Neural progenitor cell (in vitro differentiated cells): ENCODE measurements at regions not wholly inside any gene's neighbourhood (a gene's known extent, or its start where the extent isn't known, plus 50 kb on each side); places are given as distances from the start of the nearest gene placed in this dataset.

Experiments used
- EZH2 ChIP-seq: fragments of 200-600 bp; sonication (generic); IDR thresholded peaks from 2 replicates; pipeline ENCODE4 v1.6.1; 2017; ENCODE audit warnings: antibody characterized with exemption, mild to moderate bottlenecking, moderate library complexity
- EZH2phosphoT487 ChIP-seq: fragments of 200-600 bp; sonication (generic); IDR thresholded peaks from 2 replicates; pipeline ENCODE4 v1.6.1; 2017; ENCODE audit warnings: antibody characterized with exemption
- TF ChIP-seq, protein P1 (sequence below): fragments of 200-600 bp; sonication (generic); IDR thresholded peaks from 2 replicates; pipeline ENCODE4 v1.5.1; 2017; ENCODE audit warnings: antibody characterized with exemption, mild to moderate bottlenecking

DNA sequence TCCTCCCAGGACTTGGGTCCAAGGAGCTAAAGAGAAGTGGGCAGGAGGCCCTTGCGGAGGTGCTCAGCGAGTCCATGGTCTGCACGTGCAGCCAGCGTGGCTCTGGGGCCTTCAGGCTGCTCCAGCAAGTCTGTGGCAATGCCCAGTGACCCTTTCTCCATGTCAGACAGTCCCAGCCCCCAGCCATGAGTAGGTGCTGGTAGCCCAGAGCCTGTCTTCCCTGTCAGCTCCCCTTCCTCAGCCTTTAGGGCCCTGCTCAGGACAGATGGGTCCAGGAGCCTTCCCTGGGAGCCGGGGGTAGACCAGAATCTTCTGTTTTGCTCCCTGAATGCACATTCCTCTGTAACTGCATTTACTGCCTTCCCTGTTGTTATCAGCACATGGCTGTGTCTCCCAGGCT is 147.2 kb upstream of the IRX2 start:
- no peak for TF ChIP-seq EZH2
- TF ChIP-seq, protein P1, sequence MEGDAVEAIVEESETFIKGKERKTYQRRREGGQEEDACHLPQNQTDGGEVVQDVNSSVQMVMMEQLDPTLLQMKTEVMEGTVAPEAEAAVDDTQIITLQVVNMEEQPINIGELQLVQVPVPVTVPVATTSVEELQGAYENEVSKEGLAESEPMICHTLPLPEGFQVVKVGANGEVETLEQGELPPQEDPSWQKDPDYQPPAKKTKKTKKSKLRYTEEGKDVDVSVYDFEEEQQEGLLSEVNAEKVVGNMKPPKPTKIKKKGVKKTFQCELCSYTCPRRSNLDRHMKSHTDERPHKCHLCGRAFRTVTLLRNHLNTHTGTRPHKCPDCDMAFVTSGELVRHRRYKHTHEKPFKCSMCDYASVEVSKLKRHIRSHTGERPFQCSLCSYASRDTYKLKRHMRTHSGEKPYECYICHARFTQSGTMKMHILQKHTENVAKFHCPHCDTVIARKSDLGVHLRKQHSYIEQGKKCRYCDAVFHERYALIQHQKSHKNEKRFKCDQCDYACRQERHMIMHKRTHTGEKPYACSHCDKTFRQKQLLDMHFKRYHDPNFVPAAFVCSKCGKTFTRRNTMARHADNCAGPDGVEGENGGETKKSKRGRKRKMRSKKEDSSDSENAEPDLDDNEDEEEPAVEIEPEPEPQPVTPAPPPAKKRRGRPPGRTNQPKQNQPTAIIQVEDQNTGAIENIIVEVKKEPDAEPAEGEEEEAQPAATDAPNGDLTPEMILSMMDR, result no peak
- no peak for TF ChIP-seq EZH2phosphoT487
